ENCODE measurements at regions not wholly inside any gene's neighbourhood (a gene's known extent, or its start where the extent isn't known, plus 50 kb on each side); places are given as distances from the start of the nearest gene placed in this dataset.
"Not testable (repeated sequence)": the region's sequence is repeated elsewhere in the genome, so short reads cannot be mapped to it uniquely, and the experiment has no call there.

DNA sequence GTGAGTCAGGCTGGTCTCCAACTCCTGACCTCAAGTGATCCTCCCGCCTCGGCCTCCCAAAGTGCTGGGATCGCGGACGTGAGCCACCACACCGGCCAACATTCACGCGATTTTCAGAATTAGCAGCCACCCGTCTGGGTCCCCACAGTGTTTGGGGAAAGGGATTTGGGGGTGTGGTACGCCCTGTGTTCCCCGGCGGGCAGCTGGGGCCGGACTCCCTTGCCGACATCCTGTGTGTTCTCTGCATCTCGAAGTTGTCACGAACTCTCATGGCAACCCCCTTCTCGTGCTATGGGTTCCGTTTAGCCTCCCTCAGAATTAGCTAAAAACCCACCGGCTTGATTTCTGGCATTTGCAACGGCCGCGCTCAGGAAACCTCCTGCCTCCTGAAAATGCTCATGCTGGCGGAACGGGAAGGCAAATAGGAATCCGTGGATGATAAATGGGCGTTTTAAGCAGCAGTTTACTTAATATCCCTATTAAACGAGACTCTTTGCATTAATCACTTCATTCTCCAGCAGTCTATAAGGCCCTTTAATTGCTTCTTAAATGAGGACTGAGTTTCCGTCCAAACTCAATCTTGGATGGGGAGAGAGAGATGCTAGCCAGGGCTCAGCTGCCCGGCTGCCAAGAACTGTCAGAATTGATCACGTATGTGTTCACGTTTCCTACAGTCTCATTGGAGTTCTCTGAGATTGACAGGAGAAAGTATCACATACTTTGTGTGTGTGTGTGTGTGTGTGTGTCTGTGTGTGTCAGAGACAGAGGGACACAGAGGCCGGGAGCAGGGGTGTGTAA is 78.9 kb upstream of the PPP2R3B start:
- Histone ChIP-seq H3K4me1 (no peaks in the 10 kb centered on the region), H3K36me3 (no peaks in the 10 kb centered on the region), H3K9me3 (replicated peaks) (peaks cover 15% of the 10 kb centered on the region), H3K4me3 (no peak overlapping the region), H3K27me3 (ENCODE audit: low read depth) (no peaks in the 10 kb centered on the region), H3K27ac (replicated peaks) (no peak overlapping the region)
- TF ChIP-seq, protein P1, sequence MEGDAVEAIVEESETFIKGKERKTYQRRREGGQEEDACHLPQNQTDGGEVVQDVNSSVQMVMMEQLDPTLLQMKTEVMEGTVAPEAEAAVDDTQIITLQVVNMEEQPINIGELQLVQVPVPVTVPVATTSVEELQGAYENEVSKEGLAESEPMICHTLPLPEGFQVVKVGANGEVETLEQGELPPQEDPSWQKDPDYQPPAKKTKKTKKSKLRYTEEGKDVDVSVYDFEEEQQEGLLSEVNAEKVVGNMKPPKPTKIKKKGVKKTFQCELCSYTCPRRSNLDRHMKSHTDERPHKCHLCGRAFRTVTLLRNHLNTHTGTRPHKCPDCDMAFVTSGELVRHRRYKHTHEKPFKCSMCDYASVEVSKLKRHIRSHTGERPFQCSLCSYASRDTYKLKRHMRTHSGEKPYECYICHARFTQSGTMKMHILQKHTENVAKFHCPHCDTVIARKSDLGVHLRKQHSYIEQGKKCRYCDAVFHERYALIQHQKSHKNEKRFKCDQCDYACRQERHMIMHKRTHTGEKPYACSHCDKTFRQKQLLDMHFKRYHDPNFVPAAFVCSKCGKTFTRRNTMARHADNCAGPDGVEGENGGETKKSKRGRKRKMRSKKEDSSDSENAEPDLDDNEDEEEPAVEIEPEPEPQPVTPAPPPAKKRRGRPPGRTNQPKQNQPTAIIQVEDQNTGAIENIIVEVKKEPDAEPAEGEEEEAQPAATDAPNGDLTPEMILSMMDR (IDR thresholded peaks at IDR 0.05; ENCODE audit: borderline replicate concordance), result no peak
- intact Hi-C loops (cut with micrococcal nuclease), result no loop called here
- DNase-seq, result no peak

GRCh38 chrX:466836-467235 is 80.1 kb upstream of the PPP2R3B start:
- H3K4me1 ChIP-seq; H3K27me3 ChIP-seq (ENCODE audit: low read depth); H3K27ac ChIP-seq (replicated peaks); DNase-seq; intact Hi-C loops (cut with micrococcal nuclease); H3K4me3 ChIP-seq; H3K36me3 ChIP-seq: not testable (repeated sequence)
- peaks cover 15% of the 10 kb centered on the region for H3K9me3 ChIP-seq (replicated peaks)

GRCh38 chrX:467686-468085 is 81.0 kb upstream of the PPP2R3B start:
- intact Hi-C loops (cut with micrococcal nuclease); DNase-seq; H3K4me3 ChIP-seq; H3K27ac ChIP-seq (replicated peaks); H3K36me3 ChIP-seq; H3K27me3 ChIP-seq (ENCODE audit: low read depth); H3K4me1 ChIP-seq: not testable (repeated sequence)
- peaks cover 24% of the 10 kb centered on the region for H3K9me3 ChIP-seq (replicated peaks)

DNA sequence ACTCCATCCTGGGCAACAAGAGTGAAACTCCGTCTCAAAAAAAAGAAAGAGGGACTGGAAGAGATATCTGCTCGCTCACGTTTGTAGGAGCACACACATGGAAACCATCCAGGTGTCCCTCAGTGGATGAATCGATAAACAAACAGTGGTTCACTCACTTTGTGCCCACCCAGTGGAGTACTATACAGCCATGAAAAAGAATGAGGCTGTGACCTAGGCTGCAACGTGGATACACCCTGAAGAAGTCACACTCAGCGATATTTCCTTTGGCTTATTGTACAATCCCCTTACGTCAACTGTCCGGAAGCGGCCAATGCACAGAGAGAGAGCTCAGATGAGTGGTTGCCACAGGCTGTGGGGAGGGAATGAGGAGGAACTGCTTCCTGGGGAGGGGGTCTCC is 82.3 kb upstream of the PPP2R3B start:
- Histone ChIP-seq H3K36me3 (no peaks in the 10 kb centered on the region), H3K27ac (replicated peaks) (no peak overlapping the region), H3K4me1 (no peaks in the 10 kb centered on the region), H3K27me3 (ENCODE audit: low read depth) (no peaks in the 10 kb centered on the region), H3K9me3 (replicated peaks) (peaks cover 30% of the 10 kb centered on the region), H3K4me3 (no peak overlapping the region)
- no peak for DNase-seq
- TF ChIP-seq, protein P1 (IDR thresholded peaks at IDR 0.05; ENCODE audit: borderline replicate concordance), result no peak
- intact Hi-C loops (cut with micrococcal nuclease), result no loop called here

GRCh38 chrX:470686-471085 is 84.0 kb upstream of the PPP2R3B start:
- peaks cover 33% of the 10 kb centered on the region for H3K9me3 ChIP-seq (replicated peaks)
- intact Hi-C loops (cut with micrococcal nuclease), result no loop called here
- H3K27ac ChIP-seq (replicated peaks), result no peak overlapping the region
- H3K36me3 ChIP-seq, result no peaks in the 10 kb centered on the region
- TF ChIP-seq, protein P1 (IDR thresholded peaks at IDR 0.05; ENCODE audit: borderline replicate concordance), result no peak
- no peak overlapping the region for H3K4me3 ChIP-seq
- no peaks in the 10 kb centered on the region for H3K4me1 ChIP-seq
- no peak for DNase-seq
- peaks cover 2% of the 10 kb centered on the region for H3K27me3 ChIP-seq (ENCODE audit: low read depth)

GRCh38 chrX:471281-471680 is 84.6 kb upstream of the PPP2R3B start:
- peaks cover 33% of the 10 kb centered on the region for H3K9me3 ChIP-seq (replicated peaks)
- intact Hi-C loops (cut with micrococcal nuclease), result no loop called here
- peaks cover 5% of the 10 kb centered on the region for H3K27me3 ChIP-seq (ENCODE audit: low read depth)
- no peaks in the 10 kb centered on the region for H3K4me1 ChIP-seq
- H3K27ac ChIP-seq (replicated peaks), result no peak overlapping the region
- no peaks in the 10 kb centered on the region for H3K36me3 ChIP-seq
- no peak overlapping the region for H3K4me3 ChIP-seq
- no peak for DNase-seq
- TF ChIP-seq, protein P1 (IDR thresholded peaks at IDR 0.05; ENCODE audit: borderline replicate concordance), result no peak

DNA sequence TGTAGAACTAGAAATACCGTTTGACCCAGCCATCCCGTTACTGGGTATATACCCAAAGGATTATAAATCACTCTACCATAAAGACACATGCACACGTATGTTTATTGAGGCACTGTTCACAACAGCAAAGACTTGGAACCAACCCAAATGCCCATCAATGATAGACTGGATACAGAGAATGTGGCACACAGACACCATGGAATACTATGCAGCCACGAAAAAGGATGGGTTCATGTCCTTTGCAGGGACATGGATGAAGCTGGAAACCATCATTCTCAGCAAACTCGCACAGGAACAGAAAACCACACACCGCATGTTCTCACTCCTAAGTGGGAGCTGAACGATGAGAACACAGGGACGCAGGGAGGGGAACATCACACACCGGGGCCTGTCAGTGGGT is 85.6 kb upstream of the PPP2R3B start:
- DNase-seq; intact Hi-C loops (cut with micrococcal nuclease); H3K4me1 ChIP-seq; H3K36me3 ChIP-seq; H3K27ac ChIP-seq (replicated peaks); H3K4me3 ChIP-seq: not testable (repeated sequence)
- Histone ChIP-seq H3K27me3 (ENCODE audit: low read depth) (peaks cover 14% of the 10 kb centered on the region), H3K9me3 (replicated peaks) (peaks cover 33% of the 10 kb centered on the region)

Measured in left ventricle myocardium inferior (tissue), 1 donor.